Fibroblast of mammary gland (primary cell): ENCODE measurements at regions not wholly inside any gene's neighbourhood (a gene's known extent, or its start where the extent isn't known, plus 50 kb on each side); places are given as distances from the start of the nearest gene placed in this dataset.

Source experiments
- DNase-seq: peaks from one replicate; pipeline ENCODE4 v3.0.0-alpha.2; 2010; ENCODE audit warnings: low read depth
- H3K4me3 ChIP-seq: 2 replicates; pipeline ENCODE4 v1.5.1; 2011; ENCODE audit warnings: low read depth, mild to moderate bottlenecking, low read length, moderate library complexity; ENCODE audit not compliant: control insufficient read depth
- CTCF ChIP-seq: conservative IDR thresholded peaks from 2 replicates; pipeline ENCODE4 v1.5.1; 2011; ENCODE audit warnings: low read depth, low read length, inconsistent platforms; ENCODE audit not compliant: control insufficient read depth, insufficient read depth

GRCh38 chr4:55175779-55176231, 50.4 kb upstream of the KDR start:
- no peak overlapping the region for H3K4me3 ChIP-seq
- peak; percentile 80 for DNase-seq
- TF ChIP-seq CTCF, result no peak

DNA sequence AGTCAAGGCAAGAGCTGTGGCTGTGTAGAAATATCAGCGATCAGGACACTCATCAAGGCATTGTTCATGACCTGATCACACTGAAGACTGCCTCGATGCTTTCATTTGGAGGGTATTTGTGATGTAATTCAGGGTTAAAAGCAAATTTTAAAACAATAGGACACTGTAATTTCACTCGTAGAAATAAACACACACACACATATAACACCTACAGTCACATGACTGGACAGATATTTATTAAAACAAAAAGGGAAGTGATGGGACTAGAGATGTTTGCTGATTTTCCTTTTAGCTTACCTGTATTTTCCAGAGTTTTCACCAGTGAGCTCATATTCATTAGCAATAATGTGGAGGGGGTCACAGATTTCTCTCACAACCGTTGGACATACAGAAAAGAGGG, 51.1 kb upstream of the KDR start:
- no peak for TF ChIP-seq CTCF
- no peak for DNase-seq
- H3K4me3 ChIP-seq, result no peak overlapping the region

- H3K4me3 ChIP-seq, result no peak overlapping the region
- no peak for DNase-seq
- TF ChIP-seq CTCF, result no peak
These were observed 52.1 kb upstream of the KDR start for GRCh38 chr4:55177461-55177860.

DNA sequence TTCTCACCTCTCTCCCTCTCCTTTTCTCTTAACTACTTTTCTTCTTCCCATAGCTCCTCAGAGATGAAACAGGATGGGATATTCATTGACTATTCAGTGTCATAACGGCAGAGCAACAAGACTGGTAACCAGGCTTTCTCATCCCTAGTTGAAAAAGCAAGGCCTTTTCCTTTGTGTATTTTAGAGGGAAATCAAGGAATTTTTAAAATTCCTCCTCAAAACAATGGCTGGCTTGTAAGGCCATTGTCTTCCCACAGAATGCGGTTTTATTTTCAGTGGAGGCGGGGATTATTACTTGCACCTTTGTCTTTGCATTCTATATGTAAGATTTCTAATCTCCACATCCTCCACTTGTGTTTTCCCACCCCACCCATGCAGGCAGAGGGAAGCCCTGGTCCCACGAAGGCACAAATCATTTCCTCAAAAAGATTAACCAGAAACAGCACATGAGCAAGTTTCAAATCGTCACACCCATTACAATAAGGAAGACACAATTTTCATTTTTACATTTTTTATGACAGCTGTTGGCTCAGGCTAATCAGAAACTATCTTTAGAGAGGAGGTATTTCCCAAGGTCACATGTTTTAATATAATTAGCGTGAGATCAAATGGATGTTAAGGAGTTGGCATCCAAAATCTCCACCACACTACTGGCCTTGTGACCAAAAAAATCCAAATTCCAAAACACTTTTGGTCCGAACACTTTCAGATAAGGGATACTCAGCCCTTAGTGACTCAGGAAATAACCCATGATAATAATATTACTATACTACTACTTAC, 53.0 kb upstream of the KDR start:
- H3K4me3 ChIP-seq, result no peak overlapping the region
- TF ChIP-seq CTCF, result no peak
- DNase-seq, result no peak

DNA sequence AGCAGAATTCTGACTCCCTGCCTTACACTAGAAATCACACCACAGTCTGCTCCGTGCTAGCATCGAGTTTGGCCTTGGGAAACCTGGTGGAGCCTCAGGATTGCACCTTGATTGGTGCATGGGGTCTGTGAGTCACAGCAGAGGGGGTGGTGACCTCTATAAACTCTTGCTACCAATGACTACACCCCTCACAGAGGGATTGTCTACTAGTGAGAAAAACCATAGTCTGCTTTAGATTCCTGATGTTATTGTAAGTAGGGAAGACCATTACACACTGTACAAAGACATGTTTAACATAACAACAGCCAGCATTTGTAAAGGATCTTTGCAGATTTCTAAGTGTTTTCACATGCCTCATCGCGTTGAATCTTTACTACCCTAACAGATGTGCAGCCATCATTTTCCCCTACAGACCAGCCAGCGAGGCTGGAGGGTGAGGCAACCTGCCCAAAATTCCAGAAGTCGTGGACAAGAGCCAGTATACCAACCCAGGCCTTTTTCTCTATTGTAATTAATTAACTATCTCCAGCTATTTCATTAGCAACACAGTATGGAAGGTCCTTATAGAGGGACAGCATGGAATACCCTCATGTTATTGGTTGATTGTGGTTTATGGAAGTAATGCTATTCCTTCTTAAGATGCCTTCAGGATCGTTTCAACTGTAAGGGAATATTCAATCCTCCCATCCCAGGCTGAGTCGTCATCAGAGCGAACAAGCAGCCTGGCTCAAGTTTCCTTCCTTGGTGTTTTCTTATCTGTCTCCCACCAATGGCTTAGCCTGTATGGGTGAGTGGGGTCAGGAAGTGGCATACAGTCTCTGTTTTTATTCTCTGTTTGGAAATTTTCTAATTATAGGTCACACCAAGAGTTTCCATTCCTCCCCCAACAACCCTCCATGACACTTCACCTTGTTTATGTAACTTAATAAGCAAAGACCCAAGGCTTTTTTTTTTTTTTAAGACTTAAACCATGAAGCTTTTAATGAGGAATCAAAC, 55.9 kb upstream of the KDR start:
- DNase-seq, result peak; percentile 46
- TF ChIP-seq CTCF, result no peak
- no peak overlapping the region for H3K4me3 ChIP-seq

DNA sequence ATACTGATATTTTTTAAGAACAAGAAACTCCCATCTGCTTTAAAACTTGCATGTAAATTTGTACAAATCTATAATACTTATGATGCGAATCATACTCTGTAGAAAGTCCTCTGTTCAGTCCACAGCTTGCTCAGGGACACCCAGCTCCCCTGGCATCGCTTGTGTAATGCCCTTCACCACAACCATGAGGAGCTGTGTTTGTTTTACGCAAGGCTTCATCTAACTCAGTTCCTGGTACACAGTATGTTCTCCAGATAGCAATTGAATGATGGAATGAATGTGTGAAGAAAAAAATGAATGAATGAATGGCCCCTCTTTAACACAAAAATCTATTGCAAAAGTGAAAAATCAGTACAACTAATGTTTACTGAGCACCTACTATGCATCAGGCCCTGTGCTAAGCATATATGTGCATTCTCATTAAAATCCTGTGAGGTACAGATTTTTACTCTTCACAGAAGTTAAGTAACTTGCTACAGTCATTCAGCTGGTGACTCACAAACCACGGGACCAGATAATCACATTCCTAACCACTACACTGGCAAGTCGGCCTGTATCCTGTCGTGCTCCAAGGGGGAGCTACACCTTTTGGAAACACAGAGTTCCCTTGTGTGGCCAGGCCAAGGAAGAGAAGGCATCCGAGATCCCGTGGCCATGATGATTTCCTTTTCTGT, 58.7 kb upstream of the KDR start:
- TF ChIP-seq CTCF, result no peak
- no peak overlapping the region for H3K4me3 ChIP-seq
- DNase-seq, result peak; percentile 98
